ENCODE measurements at regions not wholly inside any gene's neighbourhood (a gene's known extent, or its start where the extent isn't known, plus 50 kb on each side); places are given as distances from the start of the nearest gene placed in this dataset.
"Not testable (repeated sequence)": the region's sequence is repeated elsewhere in the genome, so short reads cannot be mapped to it uniquely, and the experiment has no call there.

DNA sequence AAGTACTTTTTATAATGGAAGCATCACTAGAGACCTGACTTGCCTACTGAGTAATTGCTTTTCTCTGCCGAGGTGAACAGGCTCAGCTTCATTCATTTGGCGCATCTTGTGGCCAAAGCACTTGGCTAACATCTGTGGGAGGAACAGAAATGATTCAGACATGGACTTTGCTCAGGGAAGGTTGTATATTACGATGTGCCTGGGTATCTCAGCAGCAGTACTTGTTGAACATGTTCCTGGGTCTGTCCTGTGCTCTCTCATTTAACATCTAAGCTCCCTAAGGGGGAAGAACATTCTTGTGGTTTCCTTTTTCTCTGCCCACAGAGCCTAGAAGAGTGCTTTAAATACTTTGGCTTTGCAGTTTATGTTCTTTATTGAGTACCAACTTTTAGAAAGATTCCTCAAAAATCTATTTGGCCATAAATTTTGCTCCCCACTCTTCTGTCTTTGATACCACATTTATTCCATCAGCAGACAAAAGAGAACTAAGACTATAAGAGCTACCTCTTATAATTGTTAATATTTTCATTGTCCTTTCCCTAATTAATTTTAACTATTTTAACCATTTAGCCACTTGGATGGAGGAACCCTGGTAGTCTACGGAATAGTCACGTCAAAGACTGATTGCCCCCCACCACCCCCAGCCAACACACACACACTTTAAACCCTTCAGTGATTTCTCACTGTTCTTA lies 101.2 kb upstream of the EGLN3 start:
- H3K9me3 Mint-ChIP-seq (ENCODE audit: low read depth): no peaks in the 10 kb centered on the region
- H3K36me3 Mint-ChIP-seq (ENCODE audit: insufficient read depth): no peaks in the 10 kb centered on the region
- no peak overlapping the region for H3K27ac Mint-ChIP-seq
- peaks cover 3% of the 10 kb centered on the region for H3K27me3 Mint-ChIP-seq
- no peaks in the 10 kb centered on the region for H3K4me1 Mint-ChIP-seq (ENCODE audit: low read depth)
- no peak for DNase-seq (ENCODE audit: low spot score, unreplicated experiment)
- TF ChIP-seq, protein P1, sequence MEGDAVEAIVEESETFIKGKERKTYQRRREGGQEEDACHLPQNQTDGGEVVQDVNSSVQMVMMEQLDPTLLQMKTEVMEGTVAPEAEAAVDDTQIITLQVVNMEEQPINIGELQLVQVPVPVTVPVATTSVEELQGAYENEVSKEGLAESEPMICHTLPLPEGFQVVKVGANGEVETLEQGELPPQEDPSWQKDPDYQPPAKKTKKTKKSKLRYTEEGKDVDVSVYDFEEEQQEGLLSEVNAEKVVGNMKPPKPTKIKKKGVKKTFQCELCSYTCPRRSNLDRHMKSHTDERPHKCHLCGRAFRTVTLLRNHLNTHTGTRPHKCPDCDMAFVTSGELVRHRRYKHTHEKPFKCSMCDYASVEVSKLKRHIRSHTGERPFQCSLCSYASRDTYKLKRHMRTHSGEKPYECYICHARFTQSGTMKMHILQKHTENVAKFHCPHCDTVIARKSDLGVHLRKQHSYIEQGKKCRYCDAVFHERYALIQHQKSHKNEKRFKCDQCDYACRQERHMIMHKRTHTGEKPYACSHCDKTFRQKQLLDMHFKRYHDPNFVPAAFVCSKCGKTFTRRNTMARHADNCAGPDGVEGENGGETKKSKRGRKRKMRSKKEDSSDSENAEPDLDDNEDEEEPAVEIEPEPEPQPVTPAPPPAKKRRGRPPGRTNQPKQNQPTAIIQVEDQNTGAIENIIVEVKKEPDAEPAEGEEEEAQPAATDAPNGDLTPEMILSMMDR (IDR thresholded peaks at IDR 0.05; ENCODE audit: unreplicated experiment): no peak
- H3K4me3 Mint-ChIP-seq (ENCODE audit: low read depth): no peak overlapping the region

GRCh38 chr14:34050606-34051005 lies 99.7 kb upstream of the EGLN3 start:
- Mint-ChIP-seq H3K4me3 (ENCODE audit: low read depth) (no peak overlapping the region), H3K27me3 (peaks cover 3% of the 10 kb centered on the region), H3K4me1 (ENCODE audit: low read depth) (peaks cover 1% of the 10 kb centered on the region), H3K27ac (no peak overlapping the region), H3K9me3 (ENCODE audit: low read depth) (no peaks in the 10 kb centered on the region), H3K36me3 (ENCODE audit: insufficient read depth) (no peaks in the 10 kb centered on the region)
- no peak for DNase-seq (ENCODE audit: low spot score, unreplicated experiment)
- TF ChIP-seq, protein P1 (IDR thresholded peaks at IDR 0.05; ENCODE audit: unreplicated experiment): no peak

GRCh38 chr14:34049790-34050189 lies 98.9 kb upstream of the EGLN3 start:
- no peaks in the 10 kb centered on the region for H3K9me3 Mint-ChIP-seq (ENCODE audit: low read depth)
- TF ChIP-seq, protein P1 (IDR thresholded peaks at IDR 0.05; ENCODE audit: unreplicated experiment): no peak
- DNase-seq (ENCODE audit: low spot score, unreplicated experiment): no peak
- no peak overlapping the region for H3K4me3 Mint-ChIP-seq (ENCODE audit: low read depth)
- no peak overlapping the region for H3K27ac Mint-ChIP-seq
- peaks cover 3% of the 10 kb centered on the region for H3K27me3 Mint-ChIP-seq
- H3K36me3 Mint-ChIP-seq (ENCODE audit: insufficient read depth): no peaks in the 10 kb centered on the region
- H3K4me1 Mint-ChIP-seq (ENCODE audit: low read depth): peaks cover 1% of the 10 kb centered on the region

DNA sequence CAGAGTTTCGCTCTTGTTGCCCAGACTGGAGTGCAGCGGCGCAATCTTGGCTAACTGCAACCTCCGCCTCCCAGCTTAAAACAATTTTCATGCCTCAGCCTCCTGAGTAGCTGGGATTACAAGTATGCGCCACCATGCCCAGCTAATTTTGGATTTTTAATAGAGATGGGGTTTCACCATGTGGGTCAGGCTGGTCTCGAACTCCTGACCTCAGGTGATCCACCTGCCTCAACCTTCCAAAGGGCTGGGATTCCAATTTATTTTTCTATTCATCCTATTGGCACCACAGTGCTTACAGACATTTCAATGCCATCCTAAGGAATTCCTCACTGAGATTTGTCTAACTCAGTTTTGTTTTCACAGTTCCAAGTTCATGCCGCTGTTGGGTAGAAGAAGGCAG lies 98.3 kb upstream of the EGLN3 start:
- H3K27ac Mint-ChIP-seq; H3K4me3 Mint-ChIP-seq (ENCODE audit: low read depth); H3K9me3 Mint-ChIP-seq (ENCODE audit: low read depth); H3K36me3 Mint-ChIP-seq (ENCODE audit: insufficient read depth); H3K4me1 Mint-ChIP-seq (ENCODE audit: low read depth); H3K27me3 Mint-ChIP-seq; DNase-seq (ENCODE audit: low spot score, unreplicated experiment): not testable (repeated sequence)

- Mint-ChIP-seq H3K27ac (no peak overlapping the region), H3K9me3 (ENCODE audit: low read depth) (no peaks in the 10 kb centered on the region), H3K27me3 (peaks cover 3% of the 10 kb centered on the region), H3K36me3 (ENCODE audit: insufficient read depth) (no peaks in the 10 kb centered on the region), H3K4me1 (ENCODE audit: low read depth) (peaks cover 1% of the 10 kb centered on the region), H3K4me3 (ENCODE audit: low read depth) (no peak overlapping the region)
- TF ChIP-seq, protein P1 (IDR thresholded peaks at IDR 0.05; ENCODE audit: unreplicated experiment): no peak
- DNase-seq (ENCODE audit: low spot score, unreplicated experiment): no peak
These were observed 96.1 kb upstream of the EGLN3 start for GRCh38 chr14:34046799-34047520.
